ENCODE measurements at regions not wholly inside any gene's neighbourhood (a gene's known extent, or its start where the extent isn't known, plus 50 kb on each side); places are given as distances from the start of the nearest gene placed in this dataset.

DNA sequence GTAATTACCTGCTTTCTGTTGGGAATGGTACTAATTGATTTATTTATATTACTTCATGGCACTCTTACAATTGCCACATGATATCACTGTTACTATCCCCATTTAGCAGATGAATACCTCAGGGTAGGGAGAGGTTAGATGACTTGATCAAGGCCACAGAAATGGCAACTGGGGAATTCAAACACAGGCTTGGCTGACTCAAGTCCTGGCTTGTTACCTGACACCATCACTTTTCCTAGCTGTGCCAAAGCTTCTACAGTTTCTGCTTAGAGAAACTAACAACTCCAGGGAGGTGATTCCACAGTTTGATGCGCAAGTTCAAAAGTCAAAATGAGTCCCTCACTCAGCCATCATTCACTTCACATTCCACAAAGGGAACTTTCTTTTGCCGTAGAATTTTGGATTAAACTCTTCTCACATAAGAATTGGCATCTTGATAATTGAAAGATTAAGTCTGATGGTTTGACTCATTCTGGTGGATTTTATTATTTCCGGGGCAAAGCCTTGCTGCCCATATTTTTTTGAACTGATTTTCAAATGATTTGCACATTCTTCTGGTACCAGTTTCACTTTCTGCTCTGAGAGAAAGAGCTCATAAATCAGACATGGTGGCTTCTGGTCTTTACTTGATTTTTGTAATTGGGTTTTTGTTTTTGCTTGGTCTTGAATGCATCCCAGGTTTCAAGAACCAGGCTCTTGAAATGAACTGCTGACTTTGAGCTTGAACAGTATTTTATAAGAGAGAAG is 656.8 kb downstream of the BCL11A start:
- Mint-ChIP-seq H3K9me3 (no peaks in the 10 kb centered on the region), H3K4me1 (peaks cover 10% of the 10 kb centered on the region), H3K27ac (no peak overlapping the region), H3K4me3 (no peak overlapping the region), H3K36me3 (ENCODE audit: low read depth) (no peaks in the 10 kb centered on the region), H3K27me3 (no peaks in the 10 kb centered on the region)
- ATAC-seq (no peak), DNase-seq (no peak)

DNA sequence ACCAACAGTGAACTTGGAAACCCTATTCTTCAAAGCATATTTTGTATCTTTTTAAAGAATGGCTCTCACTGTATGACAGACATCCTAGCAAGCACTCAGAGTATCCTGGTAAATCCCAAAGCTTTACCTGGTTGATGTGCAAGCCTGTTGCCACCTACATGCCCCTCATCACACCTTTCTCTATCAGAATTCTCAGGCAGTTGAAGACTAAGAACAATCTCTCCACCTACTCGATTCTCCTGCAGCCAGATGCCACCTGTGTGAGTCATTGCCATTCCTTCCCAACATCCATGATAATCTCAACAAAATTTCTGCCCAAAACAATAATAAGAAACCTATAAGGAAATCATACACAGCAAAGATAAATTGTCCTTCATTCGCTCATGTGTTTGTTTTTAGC is 659.8 kb downstream of the BCL11A start:
- Mint-ChIP-seq H3K4me1 (peaks cover 11% of the 10 kb centered on the region), H3K27me3 (no peaks in the 10 kb centered on the region), H3K9me3 (no peaks in the 10 kb centered on the region), H3K36me3 (ENCODE audit: low read depth) (no peaks in the 10 kb centered on the region), H3K27ac (no peak overlapping the region), H3K4me3 (no peak overlapping the region)
- DNase-seq (no peak), ATAC-seq (no peak)

DNA sequence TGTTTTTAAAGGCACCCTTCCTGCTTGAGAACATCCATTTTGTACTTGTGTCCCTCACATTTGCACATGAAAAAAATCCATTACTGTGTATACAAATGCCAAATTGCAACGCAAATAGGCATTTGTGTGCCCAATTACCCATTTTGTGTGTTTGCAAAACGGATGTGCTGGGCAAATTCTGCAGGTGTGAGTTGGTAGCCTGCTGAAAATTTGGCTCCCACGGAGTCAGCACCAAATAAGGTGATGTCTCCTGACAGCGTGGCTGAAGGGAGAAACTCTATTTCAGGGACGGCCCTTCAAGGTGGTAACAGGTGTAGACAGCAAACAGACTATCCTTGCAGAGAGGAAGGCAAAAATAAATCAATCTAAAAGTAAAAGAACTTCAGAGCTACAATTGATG is 661.1 kb downstream of the BCL11A start:
- no peaks in the 10 kb centered on the region for H3K27me3 Mint-ChIP-seq
- H3K36me3 Mint-ChIP-seq (ENCODE audit: low read depth) = no peaks in the 10 kb centered on the region
- H3K9me3 Mint-ChIP-seq = no peaks in the 10 kb centered on the region
- no peak overlapping the region for H3K27ac Mint-ChIP-seq
- H3K4me1 Mint-ChIP-seq = peaks cover 22% of the 10 kb centered on the region
- DNase-seq (no peak), ATAC-seq (no peak)
- no peak overlapping the region for H3K4me3 Mint-ChIP-seq

DNA sequence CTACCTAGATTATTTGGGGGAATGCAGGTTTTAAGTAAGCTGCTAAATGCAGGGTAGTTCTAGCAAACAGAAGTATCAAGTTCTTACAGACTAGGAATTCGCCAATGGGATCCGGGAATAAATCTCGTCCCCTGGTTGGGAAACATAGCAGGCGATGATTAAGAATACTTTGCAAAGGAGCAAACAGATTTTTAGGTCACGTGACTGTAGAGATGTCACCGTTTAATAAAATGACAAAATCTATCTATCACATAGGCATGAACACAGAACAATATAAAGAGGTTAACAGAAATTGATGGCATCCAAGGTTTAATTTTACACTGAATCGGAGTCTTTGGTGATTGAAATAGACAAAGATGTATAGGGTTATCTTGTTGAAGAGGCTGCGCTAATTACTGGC is 664.1 kb downstream of the BCL11A start:
- DNase-seq = no peak
- H3K4me3 Mint-ChIP-seq = no peak overlapping the region
- ATAC-seq = no peak
- no peaks in the 10 kb centered on the region for H3K9me3 Mint-ChIP-seq
- peaks cover 38% of the 10 kb centered on the region for H3K4me1 Mint-ChIP-seq
- H3K27ac Mint-ChIP-seq = no peak overlapping the region
- H3K27me3 Mint-ChIP-seq = no peaks in the 10 kb centered on the region
- H3K36me3 Mint-ChIP-seq (ENCODE audit: low read depth) = no peaks in the 10 kb centered on the region

DNA sequence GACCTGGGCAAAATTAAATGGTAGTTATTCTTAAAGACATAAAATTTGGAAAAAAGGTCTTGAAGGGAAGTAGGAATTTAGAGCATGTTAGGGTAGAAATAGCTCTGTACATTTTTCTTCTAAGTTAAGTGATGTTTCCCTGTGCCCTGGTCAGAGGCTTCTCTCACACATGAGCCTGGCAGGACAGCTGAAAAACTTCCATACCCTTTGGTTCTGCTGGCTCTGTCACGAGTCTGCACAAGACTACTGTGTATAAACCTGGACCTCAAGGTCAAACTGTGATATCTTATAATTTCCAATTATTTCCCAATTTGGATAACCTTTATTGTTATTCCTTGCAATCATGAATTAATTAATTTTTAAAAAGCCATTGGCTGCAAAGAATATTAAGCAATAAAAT is 664.7 kb downstream of the BCL11A start:
- no peaks in the 10 kb centered on the region for H3K36me3 Mint-ChIP-seq (ENCODE audit: low read depth)
- no peaks in the 10 kb centered on the region for H3K27me3 Mint-ChIP-seq
- DNase-seq = no peak
- H3K4me1 Mint-ChIP-seq = peaks cover 38% of the 10 kb centered on the region
- H3K9me3 Mint-ChIP-seq = no peaks in the 10 kb centered on the region
- ATAC-seq = no peak
- no peak overlapping the region for H3K27ac Mint-ChIP-seq
- no peak overlapping the region for H3K4me3 Mint-ChIP-seq

DNA sequence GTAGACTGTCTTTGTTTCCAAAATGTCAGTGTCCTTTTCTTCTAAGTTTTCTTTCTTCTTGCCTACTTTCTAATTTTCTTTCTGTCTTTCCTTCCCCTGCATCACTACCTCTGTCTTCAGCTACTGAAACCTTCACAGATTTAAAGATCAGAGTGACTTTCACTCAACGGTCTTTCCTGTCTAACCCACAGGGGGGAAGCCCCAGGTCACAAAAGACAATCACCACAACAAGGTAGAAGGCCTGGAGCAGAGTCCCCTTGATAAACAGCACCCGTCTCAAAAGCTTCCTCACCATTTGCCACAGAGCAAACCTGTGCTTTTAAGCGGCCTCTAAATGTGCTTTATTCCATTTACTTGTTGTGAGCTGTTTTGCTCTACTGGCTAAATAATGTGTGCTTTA is 665.4 kb downstream of the BCL11A start:
- peak overlapping the region; percentile 53 for H3K4me3 Mint-ChIP-seq
- peak; percentile 34 for DNase-seq
- peak; percentile 96 for ATAC-seq

DNA sequence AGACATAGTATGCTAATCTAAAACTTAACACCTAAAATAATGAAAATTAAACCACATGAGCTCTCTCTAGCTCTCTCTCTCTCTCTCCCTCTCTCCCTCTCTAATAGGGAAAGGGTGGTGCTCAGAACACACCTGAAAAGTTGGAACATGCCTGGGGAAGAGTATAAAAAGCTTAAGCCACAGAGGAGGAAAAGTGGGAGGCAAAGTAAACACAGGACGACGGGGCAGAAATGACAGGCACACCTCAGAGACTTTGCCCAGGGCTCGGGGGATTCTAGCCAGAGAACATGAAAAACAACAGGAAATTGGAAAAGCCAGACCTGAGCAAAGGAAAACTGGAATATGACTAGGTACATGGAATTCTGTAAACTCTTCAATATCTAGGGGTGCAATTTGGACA is 666.1 kb downstream of the BCL11A start:
- peak overlapping the region; percentile 59 for H3K27ac Mint-ChIP-seq
- no peaks in the 10 kb centered on the region for H3K27me3 Mint-ChIP-seq

More for the DNA sequence above, 665.4 kb downstream of the BCL11A start:
- Mint-ChIP-seq H3K36me3 (ENCODE audit: low read depth) (no peaks in the 10 kb centered on the region), H3K4me1 (peaks cover 38% of the 10 kb centered on the region), H3K9me3 (no peaks in the 10 kb centered on the region), H3K27ac (peak overlapping the region; percentile 59), H3K27me3 (no peaks in the 10 kb centered on the region)

DNA sequence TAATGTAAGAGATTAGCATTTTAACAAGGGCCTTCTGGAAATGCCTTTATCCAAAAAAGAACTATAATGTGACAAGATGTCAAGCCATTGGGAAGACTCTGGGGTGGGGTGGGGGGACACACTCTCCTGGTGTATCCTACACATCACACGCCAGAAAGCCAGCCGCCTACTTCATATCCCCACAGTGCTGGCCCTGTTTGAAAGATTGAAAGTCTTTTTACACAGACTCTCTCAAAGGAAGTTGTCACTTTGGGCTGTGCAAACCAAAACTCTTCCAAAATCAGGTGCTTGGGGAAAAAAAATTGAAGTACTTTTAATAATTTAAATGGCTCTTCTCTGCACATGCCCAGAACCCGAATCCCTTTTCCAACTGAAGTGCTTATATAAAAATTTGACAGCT is 666.7 kb downstream of the BCL11A start:
- H3K9me3 Mint-ChIP-seq = no peaks in the 10 kb centered on the region
- H3K27ac Mint-ChIP-seq = no peak overlapping the region
- ATAC-seq (no peak), DNase-seq (no peak)
- H3K4me1 Mint-ChIP-seq = peaks cover 38% of the 10 kb centered on the region
- no peaks in the 10 kb centered on the region for H3K27me3 Mint-ChIP-seq
- no peak overlapping the region for H3K4me3 Mint-ChIP-seq
- no peaks in the 10 kb centered on the region for H3K36me3 Mint-ChIP-seq (ENCODE audit: low read depth)

More for the DNA sequence above, 666.1 kb downstream of the BCL11A start:
- peaks cover 38% of the 10 kb centered on the region for H3K4me1 Mint-ChIP-seq
- no peak for DNase-seq
- H3K36me3 Mint-ChIP-seq (ENCODE audit: low read depth) = no peaks in the 10 kb centered on the region
- H3K4me3 Mint-ChIP-seq = peak overlapping the region; percentile 53
- H3K9me3 Mint-ChIP-seq = no peaks in the 10 kb centered on the region
- ATAC-seq = no peak

DNA sequence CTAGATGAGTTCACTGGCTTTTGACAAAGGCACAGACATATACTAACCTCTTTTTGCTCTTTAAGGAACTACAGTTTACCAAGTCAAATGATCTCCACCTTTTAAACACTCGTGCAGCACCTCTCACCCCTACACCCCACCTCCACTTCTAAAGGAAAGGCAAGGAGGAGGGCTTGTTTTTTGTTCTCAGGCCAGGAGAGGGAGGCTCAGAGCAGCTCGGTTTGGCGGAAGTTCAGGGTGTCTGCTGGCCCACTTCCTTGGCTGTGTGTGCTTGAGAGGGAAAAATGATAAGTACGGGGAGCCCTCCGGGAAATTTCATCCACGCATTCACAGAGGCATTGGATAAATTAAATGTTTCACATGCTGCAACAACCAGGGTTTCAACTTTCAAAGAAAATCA is 667.9 kb downstream of the BCL11A start:
- ATAC-seq (peak; percentile 43), DNase-seq (peak; percentile 16)
- Mint-ChIP-seq H3K4me3 (peak overlapping the region; percentile 44), H3K9me3 (no peaks in the 10 kb centered on the region), H3K36me3 (ENCODE audit: low read depth) (no peaks in the 10 kb centered on the region), H3K4me1 (peaks cover 38% of the 10 kb centered on the region), H3K27me3 (no peaks in the 10 kb centered on the region), H3K27ac (peak overlapping the region; percentile 36)

DNA sequence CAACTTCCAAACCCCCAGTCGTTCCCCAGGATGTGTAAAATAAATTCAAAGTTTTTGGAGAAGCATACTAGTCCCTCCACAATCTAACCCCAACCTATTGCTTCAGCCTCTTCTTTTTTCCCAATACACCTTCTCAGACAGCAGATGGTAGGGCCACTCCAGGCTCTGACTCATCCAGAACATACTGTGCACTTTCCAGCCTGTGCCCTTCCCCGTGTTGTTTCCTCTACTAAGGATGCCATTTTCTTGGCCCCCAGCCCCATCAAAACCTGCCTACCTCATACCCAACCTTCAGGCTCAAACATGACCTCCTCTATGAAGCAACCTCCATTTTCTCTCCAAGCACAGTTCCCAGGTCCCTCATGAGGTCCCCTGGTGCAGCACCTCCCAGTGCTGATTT is 669.3 kb downstream of the BCL11A start:
- no peaks in the 10 kb centered on the region for H3K36me3 Mint-ChIP-seq (ENCODE audit: low read depth)
- no peaks in the 10 kb centered on the region for H3K27me3 Mint-ChIP-seq
- DNase-seq (no peak), ATAC-seq (no peak)
- H3K4me1 Mint-ChIP-seq = peaks cover 38% of the 10 kb centered on the region
- H3K4me3 Mint-ChIP-seq = no peak overlapping the region
- no peaks in the 10 kb centered on the region for H3K9me3 Mint-ChIP-seq
- no peak overlapping the region for H3K27ac Mint-ChIP-seq

DNA sequence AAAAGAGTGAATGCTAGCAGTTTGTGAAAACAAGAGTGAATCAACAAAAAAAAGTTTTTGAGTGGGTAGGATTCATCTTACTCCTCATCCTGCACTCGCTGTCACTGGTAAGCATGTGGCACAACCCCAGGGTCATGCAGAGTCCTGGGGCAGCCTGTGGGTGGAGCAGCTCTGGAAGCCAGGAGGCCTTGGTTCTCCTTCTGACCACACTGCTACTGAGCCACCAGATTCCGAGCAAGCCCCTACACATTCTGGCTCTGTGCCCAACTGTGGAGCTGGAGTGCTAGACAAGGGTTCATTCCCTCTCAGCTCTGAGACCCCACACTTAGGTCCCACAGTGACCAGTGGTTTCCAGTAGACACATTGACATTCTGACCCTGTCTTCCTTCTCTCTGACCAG is 670.6 kb downstream of the BCL11A start:
- DNase-seq (no peak), ATAC-seq (no peak)
- Mint-ChIP-seq H3K27me3 (no peaks in the 10 kb centered on the region), H3K36me3 (ENCODE audit: low read depth) (no peaks in the 10 kb centered on the region), H3K4me1 (peaks cover 29% of the 10 kb centered on the region), H3K4me3 (no peak overlapping the region), H3K27ac (no peak overlapping the region), H3K9me3 (no peaks in the 10 kb centered on the region)

DNA sequence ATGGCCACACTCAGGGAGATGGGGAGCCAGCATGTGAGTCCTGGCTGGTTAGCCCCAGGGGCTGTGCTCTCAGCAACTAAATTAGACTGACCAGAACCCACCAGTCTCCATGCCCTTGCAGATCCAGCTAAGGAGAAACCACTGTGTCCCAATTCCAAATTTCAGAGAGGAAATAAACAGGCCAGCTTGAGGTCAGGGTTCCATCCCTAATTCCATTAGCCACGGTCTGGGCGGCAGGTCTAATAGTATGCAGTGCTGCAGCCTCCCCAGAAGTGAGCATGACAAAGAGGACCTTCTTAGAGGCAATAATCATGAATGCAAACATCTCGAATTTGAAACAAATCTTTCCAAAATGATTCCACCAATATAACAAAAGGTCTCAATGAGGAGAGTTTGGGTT is 671.2 kb downstream of the BCL11A start:
- Mint-ChIP-seq H3K9me3 (no peaks in the 10 kb centered on the region), H3K4me3 (no peak overlapping the region), H3K27ac (no peak overlapping the region), H3K4me1 (peaks cover 23% of the 10 kb centered on the region), H3K36me3 (ENCODE audit: low read depth) (no peaks in the 10 kb centered on the region), H3K27me3 (no peaks in the 10 kb centered on the region)
- DNase-seq = no peak
- ATAC-seq = no peak

DNA sequence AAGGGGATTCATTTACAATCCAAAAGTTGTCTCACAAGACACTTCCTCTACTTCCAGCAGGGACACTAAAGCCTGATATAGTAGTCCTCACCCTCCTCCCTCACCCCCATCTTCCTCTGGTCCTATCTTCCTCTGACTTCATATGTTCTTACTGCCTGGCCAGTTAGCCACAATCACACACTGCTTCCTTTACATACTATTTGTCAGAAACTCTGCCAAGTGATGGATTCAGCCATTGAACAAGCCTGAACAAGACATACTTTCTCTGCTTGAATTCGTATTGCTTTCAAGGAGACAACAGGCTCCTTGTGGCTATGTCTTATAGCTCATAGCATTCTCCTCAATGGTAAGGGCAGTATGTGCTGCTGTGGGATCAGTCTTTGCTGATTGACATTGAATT is 672.2 kb downstream of the BCL11A start:
- no peak for ATAC-seq
- no peak for DNase-seq
- Mint-ChIP-seq H3K4me3 (no peak overlapping the region), H3K27me3 (no peaks in the 10 kb centered on the region), H3K36me3 (ENCODE audit: low read depth) (no peaks in the 10 kb centered on the region), H3K4me1 (peaks cover 12% of the 10 kb centered on the region), H3K27ac (no peak overlapping the region), H3K9me3 (no peaks in the 10 kb centered on the region)

DNA sequence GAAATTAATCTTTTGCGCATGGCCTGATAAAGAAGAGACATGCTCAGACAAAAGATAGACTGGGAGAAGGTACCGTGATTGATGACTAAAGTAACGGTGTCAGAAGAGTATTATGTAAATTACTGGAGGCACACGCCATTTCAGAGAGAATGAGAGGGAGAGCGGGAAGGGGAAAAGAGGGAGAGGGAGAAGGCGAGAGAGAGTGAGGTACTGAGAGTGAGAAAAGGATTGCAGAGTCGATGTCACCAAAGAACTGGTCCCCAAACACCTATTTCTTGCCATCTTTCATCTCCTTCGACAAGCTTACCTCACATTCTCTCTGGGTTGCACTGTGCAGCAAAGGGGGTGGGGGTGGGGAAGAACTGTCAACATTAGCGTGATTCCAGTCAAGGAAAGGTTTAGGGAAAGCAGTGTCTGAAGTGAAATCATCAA is 673.7 kb downstream of the BCL11A start:
- Mint-ChIP-seq H3K27ac (no peak overlapping the region), H3K27me3 (no peaks in the 10 kb centered on the region), H3K4me1 (no peaks in the 10 kb centered on the region), H3K4me3 (no peak overlapping the region), H3K9me3 (no peaks in the 10 kb centered on the region), H3K36me3 (ENCODE audit: low read depth) (no peaks in the 10 kb centered on the region)
- ATAC-seq (no peak), DNase-seq (no peak)

DNA sequence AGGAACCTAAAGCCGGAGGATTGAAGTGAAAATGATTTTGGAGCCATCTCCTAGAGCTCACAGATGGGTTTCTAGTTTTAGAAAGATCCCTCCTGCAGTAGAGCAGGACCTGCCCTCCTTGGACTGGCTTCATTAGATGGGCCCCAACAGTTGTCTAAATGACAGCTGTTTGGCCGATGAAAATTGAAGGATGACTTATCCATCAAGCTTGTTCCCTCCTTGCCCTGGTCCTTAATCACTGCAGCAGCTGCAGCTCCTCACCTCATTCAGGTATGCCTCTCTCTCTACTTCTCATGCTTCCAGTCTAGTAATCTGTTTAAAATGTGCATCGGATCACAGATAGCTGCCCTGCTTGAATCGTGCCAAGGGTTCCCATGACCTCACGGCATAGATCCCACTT is 677.6 kb downstream of the BCL11A start:
- Mint-ChIP-seq H3K27me3 (no peaks in the 10 kb centered on the region), H3K9me3 (no peaks in the 10 kb centered on the region), H3K4me3 (no peak overlapping the region), H3K4me1 (no peaks in the 10 kb centered on the region), H3K27ac (no peak overlapping the region), H3K36me3 (ENCODE audit: low read depth) (no peaks in the 10 kb centered on the region)
- ATAC-seq (no peak), DNase-seq (no peak)

Data from activated naive CD8-positive, alpha-beta T cell treated with anti-CD3 and anti-CD28 coated beads, Interleukin-2, amount 50 U/mL, for 24 hours (primary cell).